ENCODE measurements at regions not wholly inside any gene's neighbourhood (a gene's known extent, or its start where the extent isn't known, plus 50 kb on each side); places are given as distances from the start of the nearest gene placed in this dataset.

DNA sequence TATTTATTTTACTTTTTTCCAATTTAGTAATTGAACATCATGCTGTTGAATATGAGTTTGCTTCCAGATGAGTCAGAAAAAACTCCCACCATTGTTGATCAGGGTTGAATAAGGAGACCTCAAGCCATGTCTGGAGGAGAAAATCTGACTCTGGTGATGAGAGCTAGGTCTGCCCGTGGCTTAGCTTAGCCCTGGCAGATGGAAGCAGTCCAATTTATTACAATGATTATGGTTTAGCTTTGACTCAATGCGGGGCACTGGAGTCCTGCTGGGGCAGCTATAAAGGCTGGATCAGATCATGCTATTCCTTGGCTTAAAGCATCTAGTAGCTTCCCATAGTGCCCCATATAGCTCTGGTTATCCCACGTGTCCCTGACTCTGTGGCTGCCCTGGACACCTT lies 506.5 kb downstream of the MN1 start:
- H3K9me3 ChIP-seq (replicated peaks in 1 of 3): no peaks in the 10 kb centered on the region
- intact Hi-C loops (cut with DNase I): no loop called here
- peaks cover 6% of the 10 kb centered on the region for H3K27me3 ChIP-seq
- H3K36me3 ChIP-seq (replicated peaks in 1 of 2): no peaks in the 10 kb centered on the region
- TF ChIP-seq, protein P1, sequence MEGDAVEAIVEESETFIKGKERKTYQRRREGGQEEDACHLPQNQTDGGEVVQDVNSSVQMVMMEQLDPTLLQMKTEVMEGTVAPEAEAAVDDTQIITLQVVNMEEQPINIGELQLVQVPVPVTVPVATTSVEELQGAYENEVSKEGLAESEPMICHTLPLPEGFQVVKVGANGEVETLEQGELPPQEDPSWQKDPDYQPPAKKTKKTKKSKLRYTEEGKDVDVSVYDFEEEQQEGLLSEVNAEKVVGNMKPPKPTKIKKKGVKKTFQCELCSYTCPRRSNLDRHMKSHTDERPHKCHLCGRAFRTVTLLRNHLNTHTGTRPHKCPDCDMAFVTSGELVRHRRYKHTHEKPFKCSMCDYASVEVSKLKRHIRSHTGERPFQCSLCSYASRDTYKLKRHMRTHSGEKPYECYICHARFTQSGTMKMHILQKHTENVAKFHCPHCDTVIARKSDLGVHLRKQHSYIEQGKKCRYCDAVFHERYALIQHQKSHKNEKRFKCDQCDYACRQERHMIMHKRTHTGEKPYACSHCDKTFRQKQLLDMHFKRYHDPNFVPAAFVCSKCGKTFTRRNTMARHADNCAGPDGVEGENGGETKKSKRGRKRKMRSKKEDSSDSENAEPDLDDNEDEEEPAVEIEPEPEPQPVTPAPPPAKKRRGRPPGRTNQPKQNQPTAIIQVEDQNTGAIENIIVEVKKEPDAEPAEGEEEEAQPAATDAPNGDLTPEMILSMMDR (IDR thresholded peaks at IDR 0.05): no peak
- TF ChIP-seq POLR2A (IDR thresholded peaks at IDR 0.05): no peak
- no peak overlapping the region for H3K4me3 ChIP-seq
- H3K4me1 ChIP-seq (replicated peaks in 1 of 2): no peaks in the 10 kb centered on the region
- no peak overlapping the region for H3K27ac ChIP-seq
- WGBS, 4 donors: 70 to 77% (median 76%) methylated on average over 3 of the region's 3 CpGs
- DNase-seq: no peak

DNA sequence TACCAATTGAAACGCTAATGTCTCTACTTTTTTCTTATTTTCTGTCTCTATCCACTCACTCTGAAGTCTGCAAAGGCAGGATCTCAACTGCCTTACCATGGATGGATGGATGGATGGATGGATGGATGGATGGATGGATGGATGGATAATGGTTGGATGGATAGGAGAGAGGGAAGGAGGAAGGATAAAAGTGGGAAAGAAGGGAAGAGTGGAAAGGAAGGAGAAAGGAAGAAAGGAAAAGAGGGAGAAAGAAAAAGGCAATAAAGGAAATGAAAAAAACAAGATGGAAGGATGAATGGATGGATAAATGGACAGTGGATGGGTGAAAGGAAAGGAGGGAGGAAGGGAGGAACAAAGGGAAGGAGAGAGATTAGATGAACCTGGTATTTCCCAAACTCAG lies 506.0 kb downstream of the MN1 start:
- no peaks in the 10 kb centered on the region for H3K9me3 ChIP-seq (replicated peaks in 1 of 3)
- no peak overlapping the region for H3K4me3 ChIP-seq
- TF ChIP-seq POLR2A (IDR thresholded peaks at IDR 0.05): no peak
- TF ChIP-seq, protein P1 (IDR thresholded peaks at IDR 0.05): no peak
- no peak overlapping the region for H3K27ac ChIP-seq
- no peaks in the 10 kb centered on the region for H3K4me1 ChIP-seq (replicated peaks in 1 of 2)
- peaks cover 6% of the 10 kb centered on the region for H3K27me3 ChIP-seq
- H3K36me3 ChIP-seq (replicated peaks in 1 of 2): no peaks in the 10 kb centered on the region
- WGBS, 4 donors: 70 to 85% (median 78%) methylated on average over 1 of the region's 1 CpG
- intact Hi-C loops (cut with DNase I): no loop called here
- no peak for DNase-seq

DNA sequence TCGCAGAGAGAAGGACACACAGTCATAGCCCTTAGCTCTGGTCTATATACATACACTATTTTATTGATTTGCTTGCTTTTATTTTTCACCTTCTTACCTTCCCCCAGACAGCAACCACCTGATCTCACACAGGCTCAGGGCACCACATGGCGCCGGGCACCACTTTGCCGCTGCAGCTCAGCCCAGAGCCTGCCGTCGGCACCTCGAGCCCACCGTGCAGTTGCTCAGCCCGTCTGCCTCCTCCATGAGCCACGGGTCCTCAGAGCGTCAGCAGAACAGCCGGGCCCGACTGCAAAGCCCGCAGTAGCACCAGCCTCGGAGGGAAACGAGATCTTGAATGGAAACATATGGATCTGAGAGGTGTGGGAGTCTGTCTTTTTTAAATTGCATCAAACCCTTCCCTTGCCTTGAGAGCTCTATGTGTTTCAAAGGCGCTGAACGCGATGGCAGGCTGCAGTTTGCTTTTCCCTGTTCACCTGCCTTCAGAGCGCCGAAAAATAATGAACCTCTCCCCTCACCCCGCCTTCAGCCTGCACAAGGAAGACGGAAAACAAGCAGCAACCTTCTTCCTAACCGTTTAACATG lies 505.4 kb downstream of the MN1 start:
- no peak overlapping the region for H3K27ac ChIP-seq
- H3K4me3 ChIP-seq: no peak overlapping the region
- TF ChIP-seq, protein P1 (IDR thresholded peaks at IDR 0.05): no peak
- no peak for TF ChIP-seq POLR2A (IDR thresholded peaks at IDR 0.05)
- DNase-seq: no peak
- peaks cover 9% of the 10 kb centered on the region for H3K27me3 ChIP-seq
- H3K9me3 ChIP-seq (replicated peaks in 1 of 3): no peaks in the 10 kb centered on the region
- no peaks in the 10 kb centered on the region for H3K36me3 ChIP-seq (replicated peaks in 1 of 2)
- no peaks in the 10 kb centered on the region for H3K4me1 ChIP-seq (replicated peaks in 1 of 2)
- 54 to 68% (median 58%) methylated on average over 24 of the region's 24 CpGs for WGBS, 4 donors
- intact Hi-C loops (cut with DNase I): no loop called here

DNA sequence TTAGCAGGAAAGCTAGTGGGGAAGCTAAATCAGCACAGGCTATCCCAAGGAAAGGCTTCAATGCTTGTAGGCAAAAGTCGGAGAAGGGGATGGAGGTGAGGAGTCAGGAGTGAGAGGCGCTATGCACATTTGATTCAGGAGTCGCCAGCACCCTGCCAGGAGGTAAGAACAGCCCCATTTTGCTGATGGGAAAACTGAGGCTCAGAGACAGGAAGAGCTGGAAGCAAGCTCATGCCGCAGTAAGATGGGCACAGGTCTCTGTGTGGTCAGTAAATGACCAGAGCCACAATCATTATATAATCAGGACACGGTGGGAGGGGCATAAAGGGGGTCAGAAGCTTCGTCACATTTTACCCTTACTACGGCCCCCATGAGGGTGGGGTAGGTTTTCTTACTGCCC lies 504.4 kb downstream of the MN1 start:
- Histone ChIP-seq H3K9me3 (replicated peaks in 1 of 3) (no peaks in the 10 kb centered on the region), H3K27ac (no peak overlapping the region), H3K27me3 (peaks cover 6% of the 10 kb centered on the region), H3K4me3 (no peak overlapping the region), H3K4me1 (replicated peaks in 1 of 2) (no peaks in the 10 kb centered on the region), H3K36me3 (replicated peaks in 1 of 2) (no peaks in the 10 kb centered on the region)
- TF ChIP-seq, protein P1 (IDR thresholded peaks at IDR 0.05): no peak
- TF ChIP-seq POLR2A (IDR thresholded peaks at IDR 0.05): no peak
- WGBS, 4 donors: 67 to 79% (median 73%) methylated on average over 7 of the region's 7 CpGs
- intact Hi-C loops (cut with DNase I): no loop called here
- DNase-seq: no peak

Data from adrenal gland (tissue), 9 donors.